T-helper 2 cell treated with Interferon-gamma antibody and Interleukin-4, amounts not matched to agents 100 ng/mL and 5 ng/mL, for 36 hours (primary cell): ENCODE measurements at regions not wholly inside any gene's neighbourhood (a gene's known extent, or its start where the extent isn't known, plus 50 kb on each side); places are given as distances from the start of the nearest gene placed in this dataset.

ENCODE experiments used
- intact Hi-C: fragments of 100-400 bp; cut with micrococcal nuclease; formaldehyde crosslinking; loops from one replicate; pipeline ENCODE4 v1.15.1; 2023

GRCh38 chr11:43222215-43222614 lies 89.6 kb upstream of the API5 start:
- intact Hi-C loops: no loop called here

GRCh38 chr11:43223026-43223425 lies 88.8 kb upstream of the API5 start:
- intact Hi-C loops: no loop called here

GRCh38 chr11:43234881-43235280 lies 76.9 kb upstream of the API5 start:
- intact Hi-C loops: no loop called here

GRCh38 chr11:43238341-43238740 lies 73.5 kb upstream of the API5 start:
- intact Hi-C loops: no loop called here

GRCh38 chr11:43239791-43240190 lies 72.0 kb upstream of the API5 start:
- intact Hi-C loops: no loop called here

GRCh38 chr11:43242401-43242800 lies 69.4 kb upstream of the API5 start:
- intact Hi-C loops: no loop called here

- intact Hi-C loops: no loop called here
Measured at GRCh38 chr11:43243927-43244326, 67.9 kb upstream of the API5 start.

- intact Hi-C loops: no loop called here
Measured at GRCh38 chr11:43245466-43245865, 66.3 kb upstream of the API5 start.

- intact Hi-C loops: no loop called here
Measured at GRCh38 chr11:43250309-43250708, 61.5 kb upstream of the API5 start.

- intact Hi-C loops: no loop called here
Measured at GRCh38 chr11:43261775-43262174, 50.0 kb upstream of the API5 start.
